Right ventricle myocardium inferior (tissue), 1 donor: ENCODE measurements at regions not wholly inside any gene's neighbourhood (a gene's known extent, or its start where the extent isn't known, plus 50 kb on each side); places are given as distances from the start of the nearest gene placed in this dataset.

Experiments used
- ATAC-seq: fragments of 200-7000 bp; cut with Tn5 transposase; one replicate; pipeline ENCODE4 v1.9.1; 2020; ENCODE audit warnings: mild to moderate bottlenecking, moderate library complexity
- DNase-seq: peaks from one replicate; pipeline ENCODE4 v3.0.0; 2021; ENCODE audit errors: missing footprints
- intact Hi-C: fragments of 100-400 bp; cut with DNase I; formaldehyde crosslinking; loops from one replicate; pipeline ENCODE4 v1.11.0; 2022
- donor health status: DM: no; HTN: yes; CAD: no; lungs with severe emphysema.

DNA sequence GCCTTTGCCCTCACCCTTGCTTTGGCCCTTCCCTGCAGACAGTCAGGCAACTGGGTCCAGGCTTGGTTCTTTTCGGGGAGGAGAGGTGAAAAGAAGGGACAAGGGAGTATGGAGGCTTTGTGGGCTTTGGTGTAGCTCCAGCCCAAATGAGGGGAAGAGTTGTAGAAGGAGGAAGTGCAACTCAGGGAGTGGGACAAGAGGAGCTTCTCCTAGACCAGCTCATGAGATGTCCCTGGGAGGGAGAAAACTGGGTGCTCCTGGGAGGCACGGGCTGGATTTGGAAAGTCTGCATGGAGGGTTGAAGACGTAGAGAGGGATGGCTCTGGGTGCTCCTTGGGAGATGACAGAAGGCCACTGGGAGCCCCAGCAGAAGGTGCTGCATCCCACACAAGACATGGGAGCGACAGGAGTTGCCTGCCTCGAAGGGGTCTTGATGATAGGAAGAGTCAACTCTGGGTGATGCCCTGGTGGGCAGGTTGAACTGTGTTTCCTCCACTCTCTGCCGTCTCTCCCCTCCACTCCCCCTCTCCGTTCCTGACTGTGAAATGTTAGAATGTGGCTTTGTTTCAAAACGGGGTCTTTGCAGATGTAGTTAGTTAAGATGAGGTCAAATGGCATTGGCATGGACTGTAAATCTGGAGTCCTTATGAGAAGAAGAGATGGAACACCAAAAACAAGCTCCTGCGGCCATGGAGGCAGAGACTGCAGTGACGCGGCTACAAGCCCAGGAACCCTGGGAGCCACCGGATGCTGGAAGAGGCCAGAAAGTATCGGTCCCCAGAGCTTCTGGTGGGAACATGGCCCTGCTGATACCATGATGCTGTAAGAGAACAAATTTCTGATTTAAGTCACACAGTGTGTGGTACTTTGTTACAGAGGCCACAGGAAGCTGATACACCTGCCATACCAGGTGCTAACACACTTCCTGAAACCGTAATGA lies 298.5 kb downstream of the GLRX3 start:
- ATAC-seq (no peak), DNase-seq (no peak)
- intact Hi-C loops = no loop called here

DNA sequence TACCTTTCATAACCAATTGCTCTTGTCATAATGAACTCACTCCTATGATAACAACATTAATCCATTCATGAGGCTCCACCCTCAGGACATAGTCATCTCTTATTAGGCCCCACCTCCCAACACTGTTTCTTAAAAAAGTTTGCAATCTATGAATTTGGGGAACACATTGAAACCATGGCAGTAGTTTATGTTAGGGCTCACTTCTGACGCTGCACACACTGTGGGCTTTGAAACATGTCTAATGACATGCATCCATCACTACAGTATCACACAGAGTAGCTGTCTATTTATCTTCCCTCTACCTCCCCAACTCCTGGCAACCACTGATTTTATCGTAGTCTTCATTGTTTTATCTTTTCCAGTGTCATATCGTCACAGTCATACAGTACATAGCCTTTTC lies 299.8 kb downstream of the GLRX3 start:
- ATAC-seq = no peak
- intact Hi-C loops = no loop called here
- DNase-seq = no peak

- no peak for ATAC-seq
- DNase-seq = no peak
- intact Hi-C loops = no loop called here
These were observed 302.7 kb downstream of the GLRX3 start for GRCh38 chr10:130438861-130439260.

DNA sequence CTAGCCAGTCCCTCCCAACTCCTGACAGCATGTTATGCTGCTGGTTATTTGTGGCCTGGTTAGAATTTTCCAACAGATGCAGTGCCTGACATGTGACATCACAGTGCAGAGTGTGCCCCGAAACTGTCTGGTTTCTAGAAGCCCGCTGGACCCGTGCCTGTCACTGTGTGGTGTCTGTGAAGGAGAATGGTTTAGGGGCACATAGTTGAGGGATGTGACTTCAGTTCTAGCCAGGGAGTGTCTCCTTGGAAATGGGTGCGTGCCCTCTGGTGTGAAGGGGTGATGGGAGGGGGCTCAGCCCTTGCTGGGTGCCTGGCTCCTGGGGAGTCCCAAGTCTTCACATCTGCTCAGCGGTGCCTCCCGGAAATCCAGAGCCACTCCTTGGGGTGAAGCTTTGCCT lies 303.6 kb downstream of the GLRX3 start:
- intact Hi-C loops = no loop called here
- no peak for DNase-seq

DNA sequence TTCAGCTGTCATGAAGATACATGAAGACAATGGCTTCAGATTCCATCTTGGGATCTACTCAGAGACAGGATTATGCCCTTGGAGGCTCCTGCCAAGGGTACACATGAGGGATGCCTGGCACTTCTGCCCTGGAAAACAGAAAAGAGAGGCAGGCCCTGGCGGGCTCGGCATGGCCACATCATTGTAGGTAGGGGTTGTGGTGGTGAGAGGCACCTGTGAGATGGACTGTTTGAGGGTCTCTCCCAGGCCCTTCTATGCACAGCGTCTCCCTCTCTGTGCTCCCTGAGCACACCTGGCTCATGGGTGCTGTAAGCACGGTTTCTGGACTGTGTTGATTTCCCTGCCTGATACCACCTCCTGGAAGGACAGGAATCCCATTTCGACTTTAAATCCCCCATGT lies 304.3 kb downstream of the GLRX3 start:
- ATAC-seq = no peak
- DNase-seq = no peak
- intact Hi-C loops = no loop called here

More for the DNA sequence above, 303.6 kb downstream of the GLRX3 start:
- ATAC-seq = no peak

DNA sequence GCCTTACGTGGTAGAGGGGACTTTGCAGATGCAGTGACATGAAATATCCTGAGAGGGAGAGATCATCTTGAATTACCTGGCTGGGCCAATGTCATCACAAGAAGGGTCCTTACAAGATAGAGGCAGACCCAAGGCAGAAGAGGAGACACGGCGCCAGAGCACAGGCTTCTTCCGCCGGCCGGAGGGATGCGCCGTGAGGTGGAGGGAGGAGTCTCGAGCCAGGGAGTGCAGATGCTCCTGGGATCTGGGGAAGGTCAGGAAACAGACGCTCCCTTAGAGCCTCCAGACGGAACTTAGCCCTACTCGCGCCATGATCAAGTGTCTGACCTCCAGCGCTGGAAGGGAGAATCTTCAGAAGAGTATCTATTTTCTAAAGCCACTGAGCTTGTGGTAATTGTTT lies 304.8 kb downstream of the GLRX3 start:
- DNase-seq = no peak
- intact Hi-C loops = no loop called here
- ATAC-seq = no peak

DNA sequence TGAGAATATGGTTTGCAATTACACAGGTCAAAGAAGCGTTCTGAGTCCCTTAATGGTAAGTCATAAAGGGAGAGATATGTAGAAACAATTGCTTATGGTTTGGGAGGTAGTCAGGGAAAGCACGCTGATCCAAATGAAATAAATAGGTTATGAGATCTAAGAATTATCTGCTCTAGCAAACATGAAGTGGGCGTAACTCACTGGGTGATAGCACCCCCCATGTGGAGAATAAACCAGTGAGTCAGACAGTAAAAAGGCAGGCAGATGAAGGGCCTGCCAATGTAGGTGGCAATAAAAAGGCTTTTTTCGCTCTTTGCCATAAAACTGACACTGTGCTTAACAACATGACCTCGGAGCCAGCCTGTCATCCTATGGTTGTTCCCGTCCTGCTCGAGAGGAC lies 306.9 kb downstream of the GLRX3 start:
- DNase-seq = no peak
- no peak for ATAC-seq
- intact Hi-C loops = no loop called here

DNA sequence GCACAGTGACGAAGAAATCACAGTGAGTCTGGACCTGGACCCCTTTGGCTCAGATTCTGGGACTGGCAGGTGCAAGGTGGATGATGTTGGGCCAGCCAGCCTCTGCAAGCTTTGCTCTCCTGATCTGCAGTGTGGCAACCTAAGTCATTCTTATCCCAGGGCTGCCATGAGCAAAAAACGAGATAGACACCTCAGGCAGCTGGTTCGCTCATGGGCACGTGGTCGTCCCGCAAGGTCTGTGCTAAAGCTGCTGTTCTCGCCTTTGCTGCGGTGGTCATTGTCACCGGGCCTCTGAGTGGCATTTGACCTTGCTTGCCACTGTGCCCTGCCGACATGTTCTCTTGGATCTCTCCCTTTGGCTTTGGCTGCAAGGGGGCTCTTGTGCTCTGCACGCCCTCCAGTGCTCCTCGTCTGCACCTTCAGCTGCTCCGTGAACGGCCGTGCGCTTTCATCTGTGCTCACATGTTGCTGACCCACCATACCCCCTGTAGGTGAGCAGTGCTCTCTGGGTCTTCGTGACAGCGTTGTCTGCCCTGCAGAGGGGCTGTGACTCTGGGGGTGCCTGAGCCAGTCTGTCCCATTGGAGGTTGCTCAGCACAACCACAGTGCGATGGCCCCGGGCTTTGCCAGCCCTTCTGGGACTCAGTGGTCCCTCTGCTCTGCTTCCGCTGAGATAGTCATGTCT lies 317.0 kb downstream of the GLRX3 start:
- intact Hi-C loops = no loop called here

DNA sequence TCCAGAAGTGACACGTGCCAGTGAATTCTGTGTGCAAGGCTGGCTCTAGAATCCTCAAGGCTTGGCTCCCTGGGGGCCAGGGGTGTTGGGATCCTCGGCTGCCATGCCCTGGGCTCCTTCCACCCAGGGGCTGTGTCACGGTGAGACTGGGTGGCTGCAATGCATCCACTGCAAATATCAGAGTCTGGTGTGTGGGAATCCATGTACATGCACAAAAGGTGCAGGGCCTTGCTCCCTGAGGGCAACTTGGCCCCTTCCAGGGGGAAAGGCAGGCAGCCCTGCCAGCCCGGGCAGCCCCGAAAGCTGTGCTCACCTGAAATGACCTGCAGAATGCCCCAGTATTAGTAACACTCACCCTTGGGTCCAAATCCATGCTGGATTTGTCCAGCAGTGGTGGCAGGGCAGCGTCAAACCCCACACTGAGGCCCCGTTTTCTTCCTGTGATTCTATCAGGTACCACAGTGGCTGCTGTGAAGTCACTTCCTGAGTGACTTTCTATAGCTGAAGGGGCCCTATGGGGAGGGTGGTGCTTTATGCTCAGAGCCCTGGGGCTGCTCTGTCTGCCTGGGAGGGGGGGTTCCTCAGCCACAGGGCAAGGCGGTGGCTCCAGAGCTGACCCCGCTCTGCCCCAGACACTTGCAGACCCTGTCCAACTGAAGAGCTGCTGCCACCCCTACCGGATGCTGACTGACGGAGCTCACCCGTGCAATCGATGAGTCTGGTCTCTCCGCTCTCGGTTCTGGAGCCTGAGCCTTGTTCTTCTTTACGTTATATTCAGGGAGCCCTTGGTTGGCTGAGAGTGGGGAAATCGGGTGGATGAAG lies 317.7 kb downstream of the GLRX3 start:
- intact Hi-C loops = no loop called here
- ATAC-seq (no peak), DNase-seq (no peak)

More for the DNA sequence above, 317.0 kb downstream of the GLRX3 start:
- DNase-seq (no peak), ATAC-seq (no peak)

GRCh38 chr10:130454543-130455000 lies 318.4 kb downstream of the GLRX3 start:
- DNase-seq (no peak), ATAC-seq (no peak)
- intact Hi-C loops = no loop called here

DNA sequence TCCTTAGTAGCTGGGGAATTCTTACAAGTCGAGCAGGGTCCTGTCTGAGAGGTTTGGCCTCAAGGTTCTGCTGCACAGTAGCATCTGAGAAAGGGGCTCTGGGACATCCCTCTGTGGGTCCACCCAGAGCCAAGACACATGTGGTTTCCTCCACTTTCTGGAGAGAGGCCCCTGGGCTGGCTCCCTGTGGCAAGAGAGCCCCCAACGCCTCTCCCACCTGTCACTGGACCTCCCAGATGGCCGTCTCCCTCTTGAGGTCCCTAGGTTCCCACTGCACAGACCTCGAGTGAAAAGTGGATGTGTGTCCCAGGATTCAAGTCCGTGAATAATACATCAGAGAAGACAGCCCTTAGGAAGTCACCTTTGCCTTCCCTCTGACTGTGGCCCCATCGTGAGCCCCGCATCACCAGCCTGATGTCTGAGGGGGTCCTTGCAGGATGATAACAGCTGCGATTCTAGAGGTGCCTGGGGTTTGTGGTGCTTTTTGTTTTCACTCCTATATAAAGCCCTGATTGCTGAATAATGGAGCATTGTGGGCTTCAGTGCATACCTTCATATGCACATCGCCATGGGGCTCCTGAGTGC lies 319.0 kb downstream of the GLRX3 start:
- DNase-seq (no peak), ATAC-seq (no peak)
- intact Hi-C loops = no loop called here

GRCh38 chr10:130455791-130456190 lies 319.6 kb downstream of the GLRX3 start:
- intact Hi-C loops = no loop called here
- no peak for ATAC-seq
- no peak for DNase-seq

GRCh38 chr10:130456616-130457015 lies 320.4 kb downstream of the GLRX3 start:
- intact Hi-C loops = no loop called here
- no peak for DNase-seq
- no peak for ATAC-seq

- intact Hi-C loops = no loop called here
- ATAC-seq = no peak
These were observed 322.3 kb downstream of the GLRX3 start for GRCh38 chr10:130458509-130458908.

DNA sequence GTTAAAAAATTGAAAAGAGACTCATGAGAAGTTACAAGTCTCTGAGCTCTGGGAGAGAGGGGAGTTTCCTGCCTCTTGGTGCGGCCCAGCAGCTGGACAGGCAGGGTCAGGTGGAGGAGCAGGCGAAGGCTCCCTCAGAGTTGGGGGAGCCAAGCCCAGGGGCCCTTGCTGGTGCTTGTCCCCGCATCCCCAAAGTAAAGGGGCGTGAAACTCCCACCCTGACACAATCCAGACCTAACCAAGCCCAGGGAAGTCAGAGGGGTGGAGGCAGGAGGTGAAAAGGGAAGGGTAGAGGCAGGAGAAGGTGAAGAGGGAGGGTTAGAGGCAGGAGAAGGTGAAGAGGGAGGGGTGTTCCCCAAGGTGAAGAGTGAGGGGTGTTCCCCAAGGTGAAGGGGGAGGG lies 322.8 kb downstream of the GLRX3 start:
- no peak for DNase-seq
- no peak for ATAC-seq
- intact Hi-C loops = no loop called here

More at GRCh38 chr10:130458509-130458908, 322.3 kb downstream of the GLRX3 start:
- no peak for DNase-seq

GRCh38 chr10:130459851-130460490 lies 323.8 kb downstream of the GLRX3 start:
- DNase-seq (no peak), ATAC-seq (no peak)
- intact Hi-C loops = no loop called here

DNA sequence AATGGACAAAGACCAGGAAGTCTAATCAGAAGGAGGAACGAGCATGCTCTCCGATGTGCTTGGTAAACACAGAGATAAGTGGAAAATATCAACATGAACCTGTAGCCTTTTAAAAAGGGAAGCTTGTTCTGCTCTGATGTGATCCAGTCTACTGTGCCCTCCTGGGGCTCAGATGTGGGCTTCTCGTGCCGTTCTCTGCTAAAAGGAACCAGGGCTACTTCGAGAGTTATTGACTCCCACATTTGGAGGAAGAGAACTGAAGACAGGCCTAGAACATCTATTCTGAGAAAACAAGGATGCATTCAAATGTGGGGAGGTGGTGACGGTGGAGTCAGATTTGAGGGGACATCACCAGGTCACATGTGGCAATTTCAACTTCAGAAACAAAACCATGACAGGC lies 325.4 kb downstream of the GLRX3 start:
- intact Hi-C loops = no loop called here
- ATAC-seq = no peak
- DNase-seq = no peak

- DNase-seq (no peak), ATAC-seq (no peak)
- intact Hi-C loops = no loop called here
These were observed 327.1 kb downstream of the GLRX3 start for GRCh38 chr10:130463104-130463875.
